ENCODE measurements at regions not wholly inside any gene's neighbourhood (a gene's known extent, or its start where the extent isn't known, plus 50 kb on each side); places are given as distances from the start of the nearest gene placed in this dataset.

DNA sequence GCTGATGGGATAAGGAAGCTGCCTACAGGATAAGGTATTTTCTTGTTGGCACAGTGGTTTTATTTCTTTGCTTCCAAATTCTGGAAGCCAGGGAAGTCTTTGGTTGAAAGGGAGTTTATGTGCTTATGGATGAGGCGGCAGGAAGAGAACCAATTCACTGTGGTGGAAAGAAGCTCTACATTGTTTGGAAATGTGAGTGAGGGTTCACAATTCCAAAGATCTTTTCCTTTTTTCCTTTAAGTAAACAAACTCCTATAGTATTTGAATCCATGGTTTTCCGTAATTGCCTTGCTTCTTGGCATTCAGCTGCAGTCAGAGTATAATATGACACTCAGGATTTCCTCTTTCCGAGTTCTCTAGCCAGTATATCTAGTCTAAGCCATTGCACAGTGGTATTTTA lies 86.2 kb downstream of the TEX29 start:
- TF ChIP-seq, protein P1, sequence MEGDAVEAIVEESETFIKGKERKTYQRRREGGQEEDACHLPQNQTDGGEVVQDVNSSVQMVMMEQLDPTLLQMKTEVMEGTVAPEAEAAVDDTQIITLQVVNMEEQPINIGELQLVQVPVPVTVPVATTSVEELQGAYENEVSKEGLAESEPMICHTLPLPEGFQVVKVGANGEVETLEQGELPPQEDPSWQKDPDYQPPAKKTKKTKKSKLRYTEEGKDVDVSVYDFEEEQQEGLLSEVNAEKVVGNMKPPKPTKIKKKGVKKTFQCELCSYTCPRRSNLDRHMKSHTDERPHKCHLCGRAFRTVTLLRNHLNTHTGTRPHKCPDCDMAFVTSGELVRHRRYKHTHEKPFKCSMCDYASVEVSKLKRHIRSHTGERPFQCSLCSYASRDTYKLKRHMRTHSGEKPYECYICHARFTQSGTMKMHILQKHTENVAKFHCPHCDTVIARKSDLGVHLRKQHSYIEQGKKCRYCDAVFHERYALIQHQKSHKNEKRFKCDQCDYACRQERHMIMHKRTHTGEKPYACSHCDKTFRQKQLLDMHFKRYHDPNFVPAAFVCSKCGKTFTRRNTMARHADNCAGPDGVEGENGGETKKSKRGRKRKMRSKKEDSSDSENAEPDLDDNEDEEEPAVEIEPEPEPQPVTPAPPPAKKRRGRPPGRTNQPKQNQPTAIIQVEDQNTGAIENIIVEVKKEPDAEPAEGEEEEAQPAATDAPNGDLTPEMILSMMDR (IDR thresholded peaks at IDR 0.05; ENCODE audit: extremely low read depth, missing control alignments), result no peak
- no peak for DNase-seq (ENCODE audit: low spot score)

DNA sequence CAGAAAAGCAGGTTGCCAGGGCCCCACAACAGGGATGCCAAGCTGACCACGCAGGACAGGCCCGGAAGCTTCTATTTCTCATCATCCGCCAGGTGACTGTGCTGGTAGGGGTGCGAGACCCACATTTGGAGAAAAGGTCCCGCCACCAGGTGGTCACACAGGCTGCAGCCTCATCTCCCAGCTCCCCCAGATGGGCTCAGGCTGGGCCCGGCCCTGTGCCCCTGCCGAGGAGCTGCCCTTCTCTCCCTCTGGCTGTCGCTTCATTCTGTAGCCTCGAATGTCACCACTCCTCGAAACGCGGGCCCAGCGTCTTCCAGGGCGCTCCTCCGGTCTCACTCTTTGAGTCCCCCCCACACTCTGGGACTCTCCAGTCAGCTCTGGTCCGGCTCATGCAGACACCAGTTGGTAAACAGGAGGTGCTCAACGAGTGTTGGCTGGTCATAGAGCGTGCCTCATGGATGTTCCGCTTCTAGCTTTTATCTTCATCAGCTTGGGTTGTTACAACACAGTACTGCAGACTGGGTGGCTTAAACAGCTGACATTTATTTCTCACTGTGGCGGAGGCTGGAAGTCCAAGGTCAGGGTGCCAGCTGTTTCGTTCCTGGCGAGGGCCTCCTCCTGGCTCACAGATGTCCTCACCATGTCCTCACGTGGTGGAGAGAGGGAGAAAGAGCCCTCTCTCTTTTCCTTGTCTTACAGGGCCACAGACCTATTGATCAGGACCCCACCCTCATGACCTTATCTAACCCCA lies 87.1 kb downstream of the TEX29 start:
- TF ChIP-seq, protein P1 (IDR thresholded peaks at IDR 0.05; ENCODE audit: extremely low read depth, missing control alignments), result no peak
- DNase-seq (ENCODE audit: low spot score), result no peak

DNA sequence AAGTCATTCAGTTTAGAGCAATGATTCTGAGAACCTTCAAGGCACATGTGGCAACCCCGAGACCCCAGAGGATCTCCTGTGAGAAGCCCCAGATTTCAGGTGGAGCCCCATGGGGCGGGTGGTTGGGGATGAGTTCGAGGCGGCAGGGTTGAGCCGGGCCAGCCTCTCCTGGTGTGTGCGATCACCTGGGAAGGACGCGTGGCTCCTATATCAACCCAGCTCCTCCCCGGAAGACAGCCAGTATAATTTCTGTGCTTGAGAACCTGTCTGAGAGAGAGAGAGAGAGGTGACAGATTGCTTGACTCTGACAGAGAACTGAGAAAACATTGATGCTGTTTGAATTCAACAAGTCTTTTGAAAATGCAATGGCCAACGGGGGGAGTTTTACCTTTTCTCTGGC lies 89.0 kb downstream of the TEX29 start:
- TF ChIP-seq, protein P1 (IDR thresholded peaks at IDR 0.05; ENCODE audit: extremely low read depth, missing control alignments), result no peak
- DNase-seq (ENCODE audit: low spot score), result no peak

DNA sequence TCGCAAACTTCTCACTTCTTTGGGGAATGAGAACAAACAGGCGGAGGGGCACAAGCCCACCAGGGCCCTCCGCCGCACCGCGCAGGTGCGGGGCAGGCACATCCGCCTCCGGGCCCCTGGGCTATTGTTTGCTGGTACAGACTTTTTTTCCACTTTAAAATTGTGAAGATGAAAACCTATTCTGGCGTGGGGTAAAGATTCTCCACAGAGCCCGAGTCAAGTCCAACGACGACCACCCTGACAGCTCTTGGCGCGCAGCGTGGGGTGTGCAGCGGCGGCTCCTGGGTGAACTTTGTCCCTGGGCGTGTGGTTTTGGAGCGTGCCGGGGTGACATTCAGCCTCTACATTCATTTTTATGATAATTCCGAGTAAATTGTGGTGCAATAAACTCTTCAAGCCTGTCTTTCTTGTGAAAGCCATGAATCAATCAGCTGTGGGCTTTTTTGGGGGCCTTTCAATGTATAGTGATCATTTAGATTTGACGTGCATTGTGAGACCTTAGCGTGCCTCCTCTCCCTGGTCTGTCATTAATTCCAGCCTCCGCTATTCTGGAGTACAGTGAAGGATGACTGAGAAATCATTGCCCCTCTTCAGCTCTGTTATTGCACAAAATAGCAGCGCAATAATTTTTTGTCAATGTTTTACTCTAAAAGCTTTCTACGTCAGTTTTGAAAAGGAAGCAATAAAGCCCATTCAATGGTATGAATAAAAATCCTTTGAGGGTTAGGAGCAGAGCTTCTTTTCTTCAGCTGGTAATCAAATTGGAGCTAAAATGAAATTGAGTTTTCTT lies 90.0 kb downstream of the TEX29 start:
- TF ChIP-seq, protein P1 (IDR thresholded peaks at IDR 0.05; ENCODE audit: extremely low read depth, missing control alignments), result no peak
- DNase-seq (ENCODE audit: low spot score), result no peak

DNA sequence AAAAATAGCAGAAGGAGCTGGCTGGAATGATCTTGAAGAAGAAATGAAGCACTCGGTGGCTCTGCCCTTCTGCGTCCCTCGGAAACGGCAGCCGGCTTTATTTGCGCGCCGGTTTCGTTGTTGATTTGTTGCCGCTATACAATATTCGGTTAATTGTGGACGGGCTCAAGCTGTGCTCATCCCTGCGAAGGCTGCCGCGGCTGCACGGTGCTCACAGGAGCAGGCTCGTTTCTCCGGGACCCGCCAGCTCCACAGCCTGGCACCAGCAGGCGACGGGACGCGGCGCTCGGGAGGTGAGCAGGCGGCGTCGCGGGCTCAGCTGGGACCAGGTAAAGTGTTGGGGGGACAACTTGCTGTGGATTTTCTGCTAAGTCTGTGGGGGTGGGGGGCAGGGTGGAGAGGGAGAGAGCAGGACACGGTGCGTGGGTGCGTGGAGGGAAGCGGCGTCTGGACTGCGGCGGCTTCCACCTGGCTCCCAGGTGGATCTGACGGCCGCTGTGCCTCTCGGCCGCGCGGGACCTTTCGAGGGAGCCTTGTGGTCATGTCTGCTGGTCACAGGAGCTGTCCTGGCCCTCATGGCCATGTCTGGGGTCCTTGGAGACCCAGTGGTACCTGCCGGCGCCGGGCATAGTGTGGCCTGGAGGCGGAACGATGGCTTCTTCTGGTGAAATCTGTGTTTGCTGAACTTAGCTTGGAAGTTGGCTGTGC lies 90.9 kb downstream of the TEX29 start:
- no peak for DNase-seq (ENCODE audit: low spot score)
- TF ChIP-seq, protein P1 (IDR thresholded peaks at IDR 0.05; ENCODE audit: extremely low read depth, missing control alignments), result no peak

DNA sequence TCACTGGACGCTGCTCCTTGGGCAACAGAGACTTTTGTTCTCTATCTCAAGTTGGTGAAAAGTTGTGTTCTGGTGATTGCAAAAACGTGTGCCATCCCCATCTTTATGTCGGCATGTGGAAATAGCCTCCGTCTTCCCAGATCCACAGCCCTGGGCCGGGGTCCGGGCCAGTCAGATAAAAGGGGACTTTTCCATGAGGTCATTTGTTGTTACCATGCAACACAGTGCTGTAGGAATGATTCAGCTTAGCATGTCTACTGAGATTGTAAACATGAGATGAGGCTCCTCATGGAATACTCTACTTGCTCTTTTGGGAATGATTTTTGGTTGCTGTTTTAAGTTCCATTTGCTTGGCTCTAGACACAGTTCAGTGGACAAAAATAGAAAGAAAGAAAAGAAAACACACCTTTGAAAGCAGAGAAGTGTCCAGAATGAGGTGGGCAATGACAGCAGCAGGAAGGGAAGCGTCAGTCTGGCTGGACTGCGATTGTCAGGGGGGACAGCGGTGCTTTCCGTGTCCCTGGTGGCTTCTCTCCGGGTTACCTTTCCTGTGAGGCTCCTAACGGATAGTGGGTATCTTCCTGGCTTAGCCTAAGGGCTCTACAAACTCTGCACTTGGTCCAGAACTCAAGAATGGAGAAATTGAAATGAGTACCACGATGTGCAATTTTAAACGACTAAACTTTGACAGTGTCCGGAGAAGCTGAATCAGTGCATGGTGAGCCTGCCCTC lies 91.6 kb downstream of the TEX29 start:
- TF ChIP-seq, protein P1 (IDR thresholded peaks at IDR 0.05; ENCODE audit: extremely low read depth, missing control alignments), result no peak
- DNase-seq (ENCODE audit: low spot score), result no peak
